Osteoblast (primary cell): ENCODE measurements at regions not wholly inside any gene's neighbourhood (a gene's known extent, or its start where the extent isn't known, plus 50 kb on each side); places are given as distances from the start of the nearest gene placed in this dataset.

ENCODE experiments used
- DNase-seq: peaks from one replicate; pipeline ENCODE4 v3.0.0; 2011; ENCODE audit warnings: low spot score, mixed read lengths; ENCODE audit not compliant: insufficient read length; ENCODE audit errors: missing footprints
- H2AFZ ChIP-seq: 2 replicates; pipeline ENCODE4 v1.6.0; 2011; ENCODE audit warnings: mild to moderate bottlenecking, low read length
- H3K27ac ChIP-seq: 2 replicates; pipeline ENCODE4 v1.5.1; 2011; ENCODE audit warnings: mild to moderate bottlenecking, low read depth, low read length, moderate library complexity
- H3K27me3 ChIP-seq: 2 replicates; pipeline ENCODE4 v1.6.0; 2012; ENCODE audit warnings: mild to moderate bottlenecking, control low read depth, inconsistent platforms, low read length, moderate library complexity; ENCODE audit not compliant: insufficient read depth
- H3K36me3 ChIP-seq: 2 replicates; pipeline ENCODE4 v1.5.1; 2011; ENCODE audit warnings: mild to moderate bottlenecking, low read length, control low read depth, moderate library complexity; ENCODE audit not compliant: insufficient read depth
- H3K4me1 ChIP-seq: 2 replicates; pipeline ENCODE4 v1.5.1; 2011; ENCODE audit warnings: mild to moderate bottlenecking, low read length, control low read depth, moderate library complexity; ENCODE audit not compliant: insufficient read depth
- H3K4me2 ChIP-seq: 2 replicates; pipeline ENCODE4 v1.6.0; 2011; ENCODE audit warnings: mild to moderate bottlenecking, low read length; ENCODE audit not compliant: insufficient read depth
- H3K4me3 ChIP-seq: fragments of 200-600 bp; sonication (generic); 3 replicates; pipeline ENCODE4 v1.5.1; 2012; ENCODE audit warnings: mild to moderate bottlenecking, low read length, inconsistent platforms; ENCODE audit not compliant: insufficient read depth
- H3K79me2 ChIP-seq: 2 replicates; pipeline ENCODE4 v1.6.0; 2012; ENCODE audit warnings: mild to moderate bottlenecking, low read length, control low read depth, inconsistent platforms; ENCODE audit not compliant: insufficient read depth
- H3K9me3 ChIP-seq: 2 replicates; pipeline ENCODE4 v1.5.1; 2011; ENCODE audit warnings: low read depth, low read length, control low read depth
- H4K20me1 ChIP-seq: 2 replicates; pipeline ENCODE4 v1.6.0; 2012; ENCODE audit warnings: mild to moderate bottlenecking, low read length, control low read depth; ENCODE audit not compliant: insufficient read depth
- TF ChIP-seq, protein P1 (sequence below): IDR thresholded peaks from 2 replicates; pipeline ENCODE4 v1.5.1; 2011; ENCODE audit warnings: mild to moderate bottlenecking, low read depth, low read length, moderate library complexity; ENCODE audit errors: extremely low read depth

DNA sequence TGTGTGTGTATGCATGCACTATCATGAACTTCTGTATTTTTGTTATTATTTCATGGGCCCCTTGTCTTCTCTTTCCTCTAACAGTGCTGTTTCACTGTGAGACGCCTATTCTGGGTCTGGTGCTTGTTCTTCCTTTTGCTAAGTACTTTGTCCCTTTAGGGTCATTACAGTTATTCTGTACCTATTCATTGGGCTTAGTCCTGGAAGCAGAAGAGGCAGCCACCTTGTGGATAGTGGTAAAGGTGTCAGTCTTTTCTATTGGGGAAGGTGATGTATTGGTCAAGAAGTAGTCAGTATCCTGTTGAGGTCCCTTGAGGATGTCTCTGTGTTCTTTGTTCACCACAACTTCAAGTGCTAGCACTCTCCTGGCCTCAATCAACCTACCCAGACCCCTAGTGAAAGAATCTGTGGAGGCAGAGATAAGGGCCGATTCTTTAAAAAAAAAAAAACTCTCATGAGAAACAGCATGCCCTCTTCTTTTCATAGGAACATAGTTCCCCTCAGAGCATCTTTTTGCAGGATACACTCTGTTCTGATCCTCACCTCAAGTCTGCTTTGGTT, 593.8 kb downstream of the SPRY1 start:
- H3K79me2 ChIP-seq = no peaks in the 10 kb centered on the region
- H3K36me3 ChIP-seq = no peaks in the 10 kb centered on the region
- H3K27me3 ChIP-seq = no peaks in the 10 kb centered on the region
- H3K9me3 ChIP-seq = no peaks in the 10 kb centered on the region
- H3K4me3 ChIP-seq = no peak overlapping the region
- no peak overlapping the region for H2AFZ ChIP-seq
- TF ChIP-seq, protein P1, sequence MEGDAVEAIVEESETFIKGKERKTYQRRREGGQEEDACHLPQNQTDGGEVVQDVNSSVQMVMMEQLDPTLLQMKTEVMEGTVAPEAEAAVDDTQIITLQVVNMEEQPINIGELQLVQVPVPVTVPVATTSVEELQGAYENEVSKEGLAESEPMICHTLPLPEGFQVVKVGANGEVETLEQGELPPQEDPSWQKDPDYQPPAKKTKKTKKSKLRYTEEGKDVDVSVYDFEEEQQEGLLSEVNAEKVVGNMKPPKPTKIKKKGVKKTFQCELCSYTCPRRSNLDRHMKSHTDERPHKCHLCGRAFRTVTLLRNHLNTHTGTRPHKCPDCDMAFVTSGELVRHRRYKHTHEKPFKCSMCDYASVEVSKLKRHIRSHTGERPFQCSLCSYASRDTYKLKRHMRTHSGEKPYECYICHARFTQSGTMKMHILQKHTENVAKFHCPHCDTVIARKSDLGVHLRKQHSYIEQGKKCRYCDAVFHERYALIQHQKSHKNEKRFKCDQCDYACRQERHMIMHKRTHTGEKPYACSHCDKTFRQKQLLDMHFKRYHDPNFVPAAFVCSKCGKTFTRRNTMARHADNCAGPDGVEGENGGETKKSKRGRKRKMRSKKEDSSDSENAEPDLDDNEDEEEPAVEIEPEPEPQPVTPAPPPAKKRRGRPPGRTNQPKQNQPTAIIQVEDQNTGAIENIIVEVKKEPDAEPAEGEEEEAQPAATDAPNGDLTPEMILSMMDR = no peak
- DNase-seq = no peak
- H3K4me2 ChIP-seq = no peak overlapping the region
- no peak overlapping the region for H3K27ac ChIP-seq
- H3K4me1 ChIP-seq = peaks cover 20% of the 10 kb centered on the region
- no peaks in the 10 kb centered on the region for H4K20me1 ChIP-seq

GRCh38 chr4:123994917-123995316, 598.3 kb downstream of the SPRY1 start:
- H3K27ac ChIP-seq = no peak overlapping the region
- no peaks in the 10 kb centered on the region for H3K27me3 ChIP-seq
- H2AFZ ChIP-seq = no peak overlapping the region
- TF ChIP-seq, protein P1 = peak; percentile 32
- no peak for DNase-seq
- H4K20me1 ChIP-seq = no peaks in the 10 kb centered on the region
- H3K36me3 ChIP-seq = no peaks in the 10 kb centered on the region
- H3K4me1 ChIP-seq = peaks cover 11% of the 10 kb centered on the region
- no peaks in the 10 kb centered on the region for H3K79me2 ChIP-seq
- H3K4me3 ChIP-seq = no peak overlapping the region
- H3K4me2 ChIP-seq = no peak overlapping the region
- no peaks in the 10 kb centered on the region for H3K9me3 ChIP-seq

- peak overlapping the region; percentile 38 for H2AFZ ChIP-seq
- H3K4me2 ChIP-seq = no peak overlapping the region
- no peak overlapping the region for H3K4me3 ChIP-seq
- H3K36me3 ChIP-seq = no peaks in the 10 kb centered on the region
- H3K79me2 ChIP-seq = no peaks in the 10 kb centered on the region
- DNase-seq = no peak
- H3K9me3 ChIP-seq = no peaks in the 10 kb centered on the region
- H3K27ac ChIP-seq = peak overlapping the region; percentile 79
- no peaks in the 10 kb centered on the region for H4K20me1 ChIP-seq
- no peaks in the 10 kb centered on the region for H3K27me3 ChIP-seq
- H3K4me1 ChIP-seq = peaks cover 11% of the 10 kb centered on the region
- TF ChIP-seq, protein P1 = no peak
Measured at GRCh38 chr4:123995936-123996335, 599.3 kb downstream of the SPRY1 start.

DNA sequence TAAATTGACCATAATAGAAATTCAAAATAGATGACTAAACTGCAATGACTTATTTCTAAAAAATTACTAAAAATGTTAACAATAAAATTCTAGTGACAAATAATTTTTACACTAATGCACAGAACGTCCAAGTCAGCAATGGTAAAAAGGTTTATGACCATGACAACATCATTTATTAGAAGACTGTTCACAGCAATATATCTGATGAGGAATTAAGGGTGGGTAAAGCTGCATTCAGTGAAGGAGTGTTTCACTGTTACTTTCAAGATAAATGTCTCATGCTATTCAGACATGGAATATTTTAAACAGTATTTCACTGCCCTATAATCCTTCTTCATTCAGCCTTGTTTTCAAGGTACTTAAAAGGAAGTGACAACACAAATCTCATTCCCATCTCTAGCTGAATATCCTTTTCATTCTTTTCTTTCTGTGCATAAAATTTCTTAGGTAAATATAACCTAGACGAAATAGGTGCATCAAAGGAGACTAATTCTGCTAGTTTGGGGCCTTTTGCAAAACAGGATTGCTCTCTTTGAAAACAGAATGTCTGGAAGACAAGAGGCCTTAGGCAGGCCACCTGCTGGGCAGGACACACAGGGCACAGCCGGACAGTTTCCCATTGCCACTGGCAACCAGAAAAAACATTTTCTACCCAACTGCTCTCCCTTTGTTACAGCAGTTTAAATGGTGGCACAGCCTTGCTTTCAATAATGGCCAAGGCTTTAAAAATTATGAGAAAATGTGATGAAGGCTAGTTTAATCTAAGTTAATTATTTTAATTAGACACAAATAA, 600.3 kb downstream of the SPRY1 start:
- no peak overlapping the region for H3K4me3 ChIP-seq
- H3K27me3 ChIP-seq = no peaks in the 10 kb centered on the region
- peak overlapping the region; percentile 3 for H2AFZ ChIP-seq
- H3K4me2 ChIP-seq = no peak overlapping the region
- H3K36me3 ChIP-seq = no peaks in the 10 kb centered on the region
- TF ChIP-seq, protein P1 = peak; percentile 15
- peak overlapping the region; percentile 79 for H3K27ac ChIP-seq
- peak; percentile 14 for DNase-seq
- peaks cover 11% of the 10 kb centered on the region for H3K4me1 ChIP-seq
- H3K9me3 ChIP-seq = no peaks in the 10 kb centered on the region
- H3K79me2 ChIP-seq = no peaks in the 10 kb centered on the region
- H4K20me1 ChIP-seq = no peaks in the 10 kb centered on the region
